AG04449 (cell line): ENCODE measurements at regions not wholly inside any gene's neighbourhood (a gene's known extent, or its start where the extent isn't known, plus 50 kb on each side); places are given as distances from the start of the nearest gene placed in this dataset.
"Not testable (repeated sequence)": the region's sequence is repeated elsewhere in the genome, so short reads cannot be mapped to it uniquely, and the experiment has no call there.

Experiments
- CTCF ChIA-PET: fragments of 350-600 bp; formaldehyde crosslinking; extraction: SDS; loops from one replicate; lab custom pipeline; 2021; ENCODE audit warnings: antibody characterized with exemption; lab: Yijun Ruan, JAX
- POLR2A ChIA-PET: fragments of 400-600, 350-600 bp; formaldehyde crosslinking; extraction: SDS; loops from one replicate; lab custom pipeline; 2020; ENCODE audit warnings: antibody characterized with exemption, inconsistent platforms; lab: Yijun Ruan, JAX
- DNase-seq: peaks from one replicate; pipeline ENCODE4 v3.0.0-alpha.2; 2010; ENCODE audit warnings: low read depth, low spot score
- H3K4me3 ChIP-seq: 2 replicates; pipeline ENCODE4 v1.5.1; 2011; ENCODE audit warnings: low read depth, mild to moderate bottlenecking, control low read depth, low read length
- CTCF ChIP-seq: IDR thresholded peaks from one replicate; pipeline ENCODE4 v1.5.1; 2011; ENCODE audit warnings: mild to moderate bottlenecking, moderate library complexity, low read length, control low read depth, inconsistent platforms; ENCODE audit not compliant: insufficient read depth; ENCODE audit errors: missing control alignments

GRCh38 chr4:186392017-186392416, 126.0 kb downstream of the F11 start:
- CTCF ChIA-PET: no interaction called here
- DNase-seq: no peak
- POLR2A ChIA-PET: no interaction called here

GRCh38 chr4:186384328-186384727, 118.3 kb downstream of the F11 start:
- CTCF ChIA-PET, DNase-seq, H3K4me3 ChIP-seq, POLR2A ChIA-PET: not testable (repeated sequence)

More at GRCh38 chr4:186392017-186392416, 126.0 kb downstream of the F11 start:
- no peak overlapping the region for H3K4me3 ChIP-seq
- TF ChIP-seq CTCF: no peak

- ChIA-PET CTCF (no interaction called here), POLR2A (no interaction called here)
- no peak for DNase-seq
- H3K4me3 ChIP-seq: no peak overlapping the region
- TF ChIP-seq CTCF: no peak
These were observed 102.3 kb downstream of the F11 start for GRCh38 chr4:186368281-186368680.

GRCh38 chr4:186366326-186366725, 100.3 kb downstream of the F11 start:
- no peak for TF ChIP-seq CTCF
- DNase-seq: no peak
- POLR2A ChIA-PET: no interaction called here
- H3K4me3 ChIP-seq: no peak overlapping the region
- CTCF ChIA-PET: no interaction called here

GRCh38 chr4:186363038-186363437, 97.0 kb downstream of the F11 start:
- DNase-seq, CTCF ChIA-PET, H3K4me3 ChIP-seq, POLR2A ChIA-PET: not testable (repeated sequence)

- DNase-seq: no peak
- POLR2A ChIA-PET: no interaction called here
- H3K4me3 ChIP-seq: no peak overlapping the region
- CTCF ChIA-PET: no interaction called here
- TF ChIP-seq CTCF: no peak
These were observed 94.6 kb downstream of the F11 start for GRCh38 chr4:186360551-186360950.

GRCh38 chr4:186351668-186352194, 85.7 kb downstream of the F11 start:
- ChIA-PET POLR2A (no interaction called here), CTCF (no interaction called here)
- DNase-seq: no peak
- TF ChIP-seq CTCF: no peak
- H3K4me3 ChIP-seq: no peak overlapping the region
